LNCaP clone FGC (cell line): ENCODE measurements at regions not wholly inside any gene's neighbourhood (a gene's known extent, or its start where the extent isn't known, plus 50 kb on each side); places are given as distances from the start of the nearest gene placed in this dataset.

Experiments
- DNase-seq: peaks from one replicate; pipeline ENCODE4 v3.0.0-alpha.2; 2011; ENCODE audit warnings: low read depth
- H3K4me3 ChIP-seq: 2 replicates; pipeline ENCODE4 v1.5.1; 2011; ENCODE audit warnings: mild to moderate bottlenecking, low read depth, low read length, control low read depth
- CTCF ChIP-seq: IDR thresholded peaks from 2 replicates; pipeline ENCODE4 v1.5.1; 2012; ENCODE audit warnings: mild to moderate bottlenecking; ENCODE audit not compliant: control insufficient read depth, insufficient read depth; ENCODE audit errors: extremely low read depth

- H3K4me3 ChIP-seq = no peak overlapping the region
- no peak for DNase-seq
- no peak for TF ChIP-seq CTCF
Observed at GRCh38 chr2:236922061-236922460, 163.6 kb upstream of the COPS8 start.

- TF ChIP-seq CTCF = no peak
- DNase-seq = no peak
- no peak overlapping the region for H3K4me3 ChIP-seq
Observed at GRCh38 chr2:236928380-236929037, 157.2 kb upstream of the COPS8 start.

GRCh38 chr2:236932831-236933361 lies 152.8 kb upstream of the COPS8 start:
- no peak for DNase-seq
- TF ChIP-seq CTCF = no peak
- no peak overlapping the region for H3K4me3 ChIP-seq

- TF ChIP-seq CTCF = no peak
- DNase-seq = no peak
- H3K4me3 ChIP-seq = no peak overlapping the region
Observed at GRCh38 chr2:236934166-236934565, 151.5 kb upstream of the COPS8 start.

- TF ChIP-seq CTCF = no peak
- no peak for DNase-seq
- no peak overlapping the region for H3K4me3 ChIP-seq
Observed at GRCh38 chr2:236934656-236935055, 151.0 kb upstream of the COPS8 start.

GRCh38 chr2:236935083-236935482 lies 150.6 kb upstream of the COPS8 start:
- H3K4me3 ChIP-seq = no peak overlapping the region
- DNase-seq = no peak
- TF ChIP-seq CTCF = no peak
